ENCODE measurements at regions not wholly inside any gene's neighbourhood (a gene's known extent, or its start where the extent isn't known, plus 50 kb on each side); places are given as distances from the start of the nearest gene placed in this dataset.
A peak's percentile ranks its signal among the peaks of the same experiment; 100 is the strongest.
"Not testable (repeated sequence)": the region's sequence is repeated elsewhere in the genome, so short reads cannot be mapped to it uniquely, and the experiment has no call there.

GRCh38 chr9:38127271-38127839 is 58.3 kb upstream of the SHB start:
- DNase-seq (ENCODE audit: low spot score), result no peak

GRCh38 chr9:38126730-38127129 is 57.7 kb upstream of the SHB start:
- DNase-seq (ENCODE audit: low spot score), result no peak

GRCh38 chr9:38125889-38126288 is 56.9 kb upstream of the SHB start:
- DNase-seq (ENCODE audit: low spot score), result no peak

GRCh38 chr9:38123359-38123758 is 54.3 kb upstream of the SHB start:
- not testable (repeated sequence) for DNase-seq (ENCODE audit: low spot score)

GRCh38 chr9:38120961-38121360 is 51.9 kb upstream of the SHB start:
- no peak for DNase-seq (ENCODE audit: low spot score)

GRCh38 chr9:38119560-38120236 is 50.7 kb upstream of the SHB start:
- peak; percentile 22 for DNase-seq (ENCODE audit: low spot score)

GRCh38 chr9:38118862-38119438 is 49.9 kb upstream of the SHB start:
- DNase-seq (ENCODE audit: low spot score), result no peak

Data from kidney tubule cell (primary cell).